NCI-H446 (cell line): ENCODE measurements at regions not wholly inside any gene's neighbourhood (a gene's known extent, or its start where the extent isn't known, plus 50 kb on each side); places are given as distances from the start of the nearest gene placed in this dataset.
A peak's percentile ranks its signal among the peaks of the same experiment; 100 is the strongest.

Experiments used
- DNase-seq, 2 experiments: peaks; one replicate each; lab custom pipeline; 2025; lab: John Stamatoyannopoulos, UW

- no peak for DNase-seq
Observed at GRCh38 chr12:105804591-105805265, 334.0 kb downstream of the NUAK1 start.

GRCh38 chr12:105805730-105806399 lies 332.9 kb downstream of the NUAK1 start:
- no peak for DNase-seq

GRCh38 chr12:105806400-105806770 lies 332.4 kb downstream of the NUAK1 start:
- no peak for DNase-seq

- DNase-seq = peak in 1 of 2 experiments; percentile 47
Observed at GRCh38 chr12:105812366-105812765, 326.4 kb downstream of the NUAK1 start.

- no peak for DNase-seq
Observed at GRCh38 chr12:105813201-105813600, 325.6 kb downstream of the NUAK1 start.

GRCh38 chr12:105814283-105814682 lies 324.5 kb downstream of the NUAK1 start:
- DNase-seq = no peak

- no peak for DNase-seq
Observed at GRCh38 chr12:105819549-105819948, 319.2 kb downstream of the NUAK1 start.

- no peak for DNase-seq
Observed at GRCh38 chr12:105820429-105821125, 318.2 kb downstream of the NUAK1 start.

- DNase-seq = no peak
Observed at GRCh38 chr12:105822131-105823105, 316.3 kb downstream of the NUAK1 start.

GRCh38 chr12:105823810-105824209 lies 314.9 kb downstream of the NUAK1 start:
- DNase-seq = no peak

GRCh38 chr12:105825141-105825540 lies 313.6 kb downstream of the NUAK1 start:
- no peak for DNase-seq

- peak in 1 of 2 experiments; percentile 3 for DNase-seq
Observed at GRCh38 chr12:105831372-105831771, 307.4 kb downstream of the NUAK1 start.

- DNase-seq = no peak
Observed at GRCh38 chr12:105832021-105832420, 306.7 kb downstream of the NUAK1 start.

GRCh38 chr12:105832806-105833205 lies 305.9 kb downstream of the NUAK1 start:
- no peak for DNase-seq

- DNase-seq = no peak
Observed at GRCh38 chr12:105834496-105834895, 304.3 kb downstream of the NUAK1 start.

GRCh38 chr12:105835580-105836241 lies 303.0 kb downstream of the NUAK1 start:
- no peak for DNase-seq

- no peak for DNase-seq
Observed at GRCh38 chr12:105836242-105836622, 302.5 kb downstream of the NUAK1 start.

GRCh38 chr12:105839629-105840127 lies 299.1 kb downstream of the NUAK1 start:
- DNase-seq = no peak

- no peak for DNase-seq
Observed at GRCh38 chr12:105840384-105840783, 298.4 kb downstream of the NUAK1 start.

GRCh38 chr12:105841840-105842239 lies 296.9 kb downstream of the NUAK1 start:
- DNase-seq = no peak

- no peak for DNase-seq
Observed at GRCh38 chr12:105843561-105843960, 295.2 kb downstream of the NUAK1 start.
